Pancreas (tissue), 10 donors: ENCODE measurements at regions not wholly inside any gene's neighbourhood (a gene's known extent, or its start where the extent isn't known, plus 50 kb on each side); places are given as distances from the start of the nearest gene placed in this dataset.

Experiments
- ATAC-seq, 4 donors: fragments of 200-7000 bp; cut with Tn5 transposase; one replicate each; pipeline versions ENCODE4 v1.8.0 to v1.9.1; 2020; ENCODE audit warnings: mild to moderate bottlenecking in 4 of 4, moderate library complexity in 4 of 4
- DNase-seq, 6 donors: peaks; one replicate each; pipeline ENCODE4 v3.0.0-alpha.2; 2020
- FAIRE-seq: peaks from 2 replicates; lab custom pipeline; 2012; peaks lifted over from hg19 to GRCh38; lab: Jason Lieb, UNC
- H3K27ac ChIP-seq, 4 donors: fragments of 200-600 bp; sonication (generic); 1 replicate in 3 of 4; 2 replicates in 1 of 4; pipeline versions ENCODE4 v1.5.0 to v1.8.0; 2020
- H3K27me3 ChIP-seq, 4 donors: fragments of 200-600 bp; one replicate each; pipeline ENCODE4 v1.8.0; 2021
- H3K36me3 ChIP-seq, 3 donors: fragments of 200-600 bp; sonication (generic) in 1 of 3; one replicate each; pipeline versions ENCODE4 v1.5.0 to v1.8.0; 2020 to 2021
- H3K4me1 ChIP-seq, 3 donors: fragments of 200-600 bp; one replicate each; pipeline ENCODE4 v1.8.0; 2021
- H3K4me3 ChIP-seq, 4 donors: fragments of 200-600 bp; sonication (generic) in 2 of 4; one replicate each; pipeline versions ENCODE4 v1.5.0 to v1.8.0; 2020 to 2021
- H3K9me3 ChIP-seq, 4 donors: fragments of 200-600 bp; one replicate each; pipeline ENCODE4 v1.8.0; 2021
- CTCF ChIP-seq, 4 donors: fragments of 200-600 bp; sonication (generic) in 3 of 4; IDR thresholded peaks; one replicate each; pipeline versions ENCODE4 v1.5.0 to v1.8.0; 2021; ENCODE audit warnings: antibody characterized with exemption in 4 of 4
- WGBS, 2 donors: extraction: QIAGEN DNeasy Blood & Tissue Kit; methylation state at CpG; one replicate each; pipeline ENCODE4 v1.1.7; 2013; 5-methylcytosine and 5-hydroxymethylcytosine counted together
- intact Hi-C, 3 donors: fragments of 100-400 bp; cut with DNase I; formaldehyde crosslinking; loops; one replicate each; pipeline versions ENCODE4 v1.11.1 to v1.14.2; 2022
- donor health status: healthy with polysubstance abuse.
- donor health status: DM: no; HTN: no; CAD: no; lungs with moderate emphysema.
- donor health status: DM: no; HTN: no; CAD: no.
- donor health status: control.
- donor health status: control.
- donor health status: Bipolar disorder and iron deficiency.
- donor health status: DM: yes; HTN: yes; CAD: no.
- donor health status: DM: no; HTN: no; CAD: no.
- donor health status: DM: no; HTN: no; CAD: no.
- donor health status: DM: yes; HTN: yes; CAD: no.

- no peaks in the 10 kb centered on the region for H3K36me3 ChIP-seq
- no peaks in the 10 kb centered on the region for H3K27me3 ChIP-seq
- intact Hi-C loops: no loop called here
- no peak for DNase-seq
- H3K4me3 ChIP-seq: no peak overlapping the region
- no peak for FAIRE-seq
- H3K4me1 ChIP-seq: peaks cover 0 to 4% (median 0%) of the 10 kb centered on the region in 3 donors
- H3K9me3 ChIP-seq: no peaks in the 10 kb centered on the region
- WGBS, 2 donors: 64 to 71% methylated on average over 1 of the region's 1 CpG
- no peak overlapping the region for H3K27ac ChIP-seq
- no peak for TF ChIP-seq CTCF (IDR thresholded peaks at IDR 0.05)
- no peak for ATAC-seq
Measured at GRCh38 chr3:20680990-20681628, 495.1 kb upstream of the SGO1 start.

GRCh38 chr3:20673866-20674265 is 487.9 kb upstream of the SGO1 start:
- TF ChIP-seq CTCF (IDR thresholded peaks at IDR 0.05): no peak
- Histone ChIP-seq H3K9me3 (no peaks in the 10 kb centered on the region), H3K4me1 (peaks cover 0 to 7% (median 0%) of the 10 kb centered on the region in 3 donors), H3K27ac (no peak overlapping the region), H3K36me3 (no peaks in the 10 kb centered on the region), H3K27me3 (no peaks in the 10 kb centered on the region), H3K4me3 (no peak overlapping the region)
- FAIRE-seq: no peak
- DNase-seq: no peak
- intact Hi-C loops: no loop called here
- WGBS, 2 donors: 92 to 97% methylated on average over 1 of the region's 1 CpG
- no peak for ATAC-seq

- H3K27ac ChIP-seq: no peak overlapping the region
- DNase-seq (no peak), ATAC-seq (peak in 3 of 4 donors; percentile 18 to 58 (median 29)), FAIRE-seq (no peak)
- no peaks in the 10 kb centered on the region for H3K36me3 ChIP-seq
- no peaks in the 10 kb centered on the region for H3K9me3 ChIP-seq
- H3K4me1 ChIP-seq: peaks cover 0 to 7% (median 0%) of the 10 kb centered on the region in 3 donors
- no peak for TF ChIP-seq CTCF (IDR thresholded peaks at IDR 0.05)
- 21 to 23% methylated on average over 2 of the region's 2 CpGs for WGBS, 2 donors
- H3K27me3 ChIP-seq: no peaks in the 10 kb centered on the region
- intact Hi-C loops: no loop called here
- H3K4me3 ChIP-seq: no peak overlapping the region
Measured at GRCh38 chr3:20669675-20670074, 483.7 kb upstream of the SGO1 start.

GRCh38 chr3:20669184-20669583 is 483.2 kb upstream of the SGO1 start:
- Histone ChIP-seq H3K36me3 (no peaks in the 10 kb centered on the region), H3K27ac (no peak overlapping the region), H3K27me3 (no peaks in the 10 kb centered on the region), H3K9me3 (no peaks in the 10 kb centered on the region), H3K4me1 (peaks cover 0 to 7% (median 0%) of the 10 kb centered on the region in 3 donors), H3K4me3 (no peak overlapping the region)
- WGBS, 2 donors: 17 to 19% methylated on average over 5 of the region's 5 CpGs
- peak in 4 of 6 donors; percentile 23 to 56 (median 53) for DNase-seq
- peak; percentile 85 to 98 (median 95) for ATAC-seq
- intact Hi-C loops: no loop called here
- no peak for FAIRE-seq
- TF ChIP-seq CTCF (IDR thresholded peaks at IDR 0.05): no peak

GRCh38 chr3:20668411-20668810 is 482.4 kb upstream of the SGO1 start:
- Histone ChIP-seq H3K9me3 (no peaks in the 10 kb centered on the region), H3K4me3 (no peak overlapping the region), H3K4me1 (peaks cover 0 to 7% (median 0%) of the 10 kb centered on the region in 3 donors), H3K27me3 (no peaks in the 10 kb centered on the region), H3K36me3 (no peaks in the 10 kb centered on the region), H3K27ac (no peak overlapping the region)
- DNase-seq: no peak
- intact Hi-C loops: no loop called here
- 59 to 62% methylated on average over 3 of the region's 3 CpGs for WGBS, 2 donors
- peak in 1 of 4 donors; percentile 11 for ATAC-seq
- TF ChIP-seq CTCF (IDR thresholded peaks at IDR 0.05): no peak
- FAIRE-seq: no peak
